K562 (cell line): ENCODE measurements at regions not wholly inside any gene's neighbourhood (a gene's known extent, or its start where the extent isn't known, plus 50 kb on each side); places are given as distances from the start of the nearest gene placed in this dataset.

Source experiments
- CTCF ChIP-seq, 3 experiments: IDR thresholded peaks in 2 of 3; conservative IDR thresholded peaks in 1 of 3; 2 replicates each; pipeline ENCODE4 v1.5.1; 2011 to 2012; ENCODE audit warnings: low read length in 3 of 3, mild to moderate bottlenecking in 3 of 3, control low read depth in 2 of 3, improper control_type of control experiment in 1 of 3, inconsistent platforms in 1 of 3, low read depth in 1 of 3, mixed read lengths in 1 of 3, moderate library complexity in 1 of 3; ENCODE audit not compliant: insufficient read depth in 2 of 3
- CTCFL ChIP-seq: IDR thresholded peaks from 2 replicates; pipeline ENCODE4 v1.6.1; 2011; ENCODE audit warnings: borderline replicate concordance, low read depth, mild to moderate bottlenecking, moderate library complexity, low read length; ENCODE audit not compliant: insufficient read depth, poor library complexity, severe bottlenecking
- EZH2 ChIP-seq: IDR thresholded peaks from 2 replicates; pipeline ENCODE4 v1.6.1; 2012; ENCODE audit warnings: low read depth, mild to moderate bottlenecking, inconsistent platforms, low read length, borderline replicate concordance
- MAFK ChIP-seq: IDR thresholded peaks from 2 replicates; pipeline ENCODE4 v1.6.1; 2011; ENCODE audit warnings: low read length, improper control_type of control experiment

GRCh38 chr1:187245201-187245600 lies 416.5 kb downstream of the PLA2G4A start:
- no peak for TF ChIP-seq CTCF (IDR thresholded peaks at IDR 0.05 in 2 of 3, conservative IDR thresholded peaks at IDR 0.05 in 1 of 3; ENCODE audit: insufficient read depth in 2 of 3, low read depth in 1 of 3, low read length in 3 of 3)
- TF ChIP-seq MAFK, result no peak
- TF ChIP-seq CTCFL, result no peak
- no peak for TF ChIP-seq EZH2
